ENCODE measurements at regions not wholly inside any gene's neighbourhood (a gene's known extent, or its start where the extent isn't known, plus 50 kb on each side); places are given as distances from the start of the nearest gene placed in this dataset.

DNA sequence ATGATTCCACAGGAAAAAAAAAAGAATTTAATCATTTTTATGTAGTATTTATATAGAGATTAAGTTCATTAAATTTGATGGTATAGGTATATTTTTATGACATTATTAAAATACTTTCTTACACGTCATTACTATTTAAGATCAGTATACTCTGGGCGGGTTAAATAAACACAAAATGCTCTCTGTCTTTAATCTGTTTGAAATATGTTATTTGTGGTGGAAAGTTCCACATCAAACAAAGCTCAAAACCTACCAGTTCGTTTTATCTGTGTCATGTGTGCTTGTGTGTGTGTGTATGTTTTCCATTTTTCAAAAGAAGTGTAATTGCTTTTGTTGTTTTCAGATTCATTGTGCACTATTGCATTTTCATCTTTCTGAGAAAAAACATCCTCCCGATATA lies 488.5 kb downstream of the ANKRD7 start (continued):
- TF ChIP-seq, protein P1, sequence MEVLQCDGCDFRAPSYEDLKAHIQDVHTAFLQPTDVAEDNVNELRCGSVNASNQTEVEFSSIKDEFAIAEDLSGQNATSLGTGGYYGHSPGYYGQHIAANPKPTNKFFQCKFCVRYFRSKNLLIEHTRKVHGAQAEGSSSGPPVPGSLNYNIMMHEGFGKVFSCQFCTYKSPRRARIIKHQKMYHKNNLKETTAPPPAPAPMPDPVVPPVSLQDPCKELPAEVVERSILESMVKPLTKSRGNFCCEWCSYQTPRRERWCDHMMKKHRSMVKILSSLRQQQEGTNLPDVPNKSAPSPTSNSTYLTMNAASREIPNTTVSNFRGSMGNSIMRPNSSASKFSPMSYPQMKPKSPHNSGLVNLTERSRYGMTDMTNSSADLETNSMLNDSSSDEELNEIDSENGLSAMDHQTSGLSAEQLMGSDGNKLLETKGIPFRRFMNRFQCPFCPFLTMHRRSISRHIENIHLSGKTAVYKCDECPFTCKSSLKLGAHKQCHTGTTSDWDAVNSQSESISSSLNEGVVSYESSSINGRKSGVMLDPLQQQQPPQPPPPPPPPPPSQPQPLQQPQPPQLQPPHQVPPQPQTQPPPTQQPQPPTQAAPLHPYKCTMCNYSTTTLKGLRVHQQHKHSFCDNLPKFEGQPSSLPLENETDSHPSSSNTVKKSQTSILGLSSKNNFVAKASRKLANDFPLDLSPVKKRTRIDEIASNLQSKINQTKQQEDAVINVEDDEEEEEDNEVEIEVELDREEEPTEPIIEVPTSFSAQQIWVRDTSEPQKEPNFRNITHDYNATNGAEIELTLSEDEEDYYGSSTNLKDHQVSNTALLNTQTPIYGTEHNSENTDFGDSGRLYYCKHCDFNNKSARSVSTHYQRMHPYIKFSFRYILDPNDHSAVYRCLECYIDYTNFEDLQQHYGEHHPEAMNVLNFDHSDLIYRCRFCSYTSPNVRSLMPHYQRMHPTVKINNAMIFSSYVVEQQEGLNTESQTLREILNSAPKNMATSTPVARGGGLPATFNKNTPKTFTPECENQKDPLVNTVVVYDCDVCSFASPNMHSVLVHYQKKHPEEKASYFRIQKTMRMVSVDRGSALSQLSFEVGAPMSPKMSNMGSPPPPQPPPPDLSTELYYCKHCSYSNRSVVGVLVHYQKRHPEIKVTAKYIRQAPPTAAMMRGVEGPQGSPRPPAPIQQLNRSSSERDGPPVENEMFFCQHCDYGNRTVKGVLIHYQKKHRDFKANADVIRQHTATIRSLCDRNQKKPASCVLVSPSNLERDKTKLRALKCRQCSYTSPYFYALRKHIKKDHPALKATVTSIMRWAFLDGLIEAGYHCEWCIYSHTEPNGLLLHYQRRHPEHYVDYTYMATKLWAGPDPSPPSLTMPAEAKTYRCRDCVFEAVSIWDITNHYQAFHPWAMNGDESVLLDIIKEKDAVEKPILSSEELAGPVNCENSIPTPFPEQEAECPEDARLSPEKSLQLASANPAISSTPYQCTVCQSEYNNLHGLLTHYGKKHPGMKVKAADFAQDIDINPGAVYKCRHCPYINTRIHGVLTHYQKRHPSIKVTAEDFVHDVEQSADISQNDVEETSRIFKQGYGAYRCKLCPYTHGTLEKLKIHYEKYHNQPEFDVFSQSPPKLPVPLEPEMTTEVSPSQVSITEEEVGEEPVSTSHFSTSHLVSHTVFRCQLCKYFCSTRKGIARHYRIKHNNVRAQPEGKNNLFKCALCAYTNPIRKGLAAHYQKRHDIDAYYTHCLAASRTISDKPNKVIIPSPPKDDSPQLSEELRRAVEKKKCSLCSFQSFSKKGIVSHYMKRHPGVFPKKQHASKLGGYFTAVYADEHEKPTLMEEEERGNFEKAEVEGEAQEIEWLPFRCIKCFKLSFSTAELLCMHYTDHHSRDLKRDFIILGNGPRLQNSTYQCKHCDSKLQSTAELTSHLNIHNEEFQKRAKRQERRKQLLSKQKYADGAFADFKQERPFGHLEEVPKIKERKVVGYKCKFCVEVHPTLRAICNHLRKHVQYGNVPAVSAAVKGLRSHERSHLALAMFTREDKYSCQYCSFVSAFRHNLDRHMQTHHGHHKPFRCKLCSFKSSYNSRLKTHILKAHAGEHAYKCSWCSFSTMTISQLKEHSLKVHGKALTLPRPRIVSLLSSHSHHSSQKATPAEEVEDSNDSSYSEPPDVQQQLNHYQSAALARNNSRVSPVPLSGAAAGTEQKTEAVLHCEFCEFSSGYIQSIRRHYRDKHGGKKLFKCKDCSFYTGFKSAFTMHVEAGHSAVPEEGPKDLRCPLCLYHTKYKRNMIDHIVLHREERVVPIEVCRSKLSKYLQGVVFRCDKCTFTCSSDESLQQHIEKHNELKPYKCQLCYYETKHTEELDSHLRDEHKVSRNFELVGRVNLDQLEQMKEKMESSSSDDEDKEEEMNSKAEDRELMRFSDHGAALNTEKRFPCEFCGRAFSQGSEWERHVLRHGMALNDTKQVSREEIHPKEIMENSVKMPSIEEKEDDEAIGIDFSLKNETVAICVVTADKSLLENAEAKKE (CRISPR knock-in tag; IDR thresholded peaks at IDR 0.05): no peak
- TF ChIP-seq, protein P2, sequence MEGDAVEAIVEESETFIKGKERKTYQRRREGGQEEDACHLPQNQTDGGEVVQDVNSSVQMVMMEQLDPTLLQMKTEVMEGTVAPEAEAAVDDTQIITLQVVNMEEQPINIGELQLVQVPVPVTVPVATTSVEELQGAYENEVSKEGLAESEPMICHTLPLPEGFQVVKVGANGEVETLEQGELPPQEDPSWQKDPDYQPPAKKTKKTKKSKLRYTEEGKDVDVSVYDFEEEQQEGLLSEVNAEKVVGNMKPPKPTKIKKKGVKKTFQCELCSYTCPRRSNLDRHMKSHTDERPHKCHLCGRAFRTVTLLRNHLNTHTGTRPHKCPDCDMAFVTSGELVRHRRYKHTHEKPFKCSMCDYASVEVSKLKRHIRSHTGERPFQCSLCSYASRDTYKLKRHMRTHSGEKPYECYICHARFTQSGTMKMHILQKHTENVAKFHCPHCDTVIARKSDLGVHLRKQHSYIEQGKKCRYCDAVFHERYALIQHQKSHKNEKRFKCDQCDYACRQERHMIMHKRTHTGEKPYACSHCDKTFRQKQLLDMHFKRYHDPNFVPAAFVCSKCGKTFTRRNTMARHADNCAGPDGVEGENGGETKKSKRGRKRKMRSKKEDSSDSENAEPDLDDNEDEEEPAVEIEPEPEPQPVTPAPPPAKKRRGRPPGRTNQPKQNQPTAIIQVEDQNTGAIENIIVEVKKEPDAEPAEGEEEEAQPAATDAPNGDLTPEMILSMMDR (conservative IDR thresholded peaks at IDR 0.05; ENCODE audit: low read depth in 2 of 2): no peak
- TF ChIP-seq, protein P3, sequence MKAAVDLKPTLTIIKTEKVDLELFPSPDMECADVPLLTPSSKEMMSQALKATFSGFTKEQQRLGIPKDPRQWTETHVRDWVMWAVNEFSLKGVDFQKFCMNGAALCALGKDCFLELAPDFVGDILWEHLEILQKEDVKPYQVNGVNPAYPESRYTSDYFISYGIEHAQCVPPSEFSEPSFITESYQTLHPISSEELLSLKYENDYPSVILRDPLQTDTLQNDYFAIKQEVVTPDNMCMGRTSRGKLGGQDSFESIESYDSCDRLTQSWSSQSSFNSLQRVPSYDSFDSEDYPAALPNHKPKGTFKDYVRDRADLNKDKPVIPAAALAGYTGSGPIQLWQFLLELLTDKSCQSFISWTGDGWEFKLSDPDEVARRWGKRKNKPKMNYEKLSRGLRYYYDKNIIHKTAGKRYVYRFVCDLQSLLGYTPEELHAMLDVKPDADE (IDR thresholded peaks at IDR 0.05): no peak
- no peak for TF ChIP-seq ZNF331 (CRISPR knock-in tag; IDR thresholded peaks at IDR 0.05; ENCODE audit: low read depth)

DNA sequence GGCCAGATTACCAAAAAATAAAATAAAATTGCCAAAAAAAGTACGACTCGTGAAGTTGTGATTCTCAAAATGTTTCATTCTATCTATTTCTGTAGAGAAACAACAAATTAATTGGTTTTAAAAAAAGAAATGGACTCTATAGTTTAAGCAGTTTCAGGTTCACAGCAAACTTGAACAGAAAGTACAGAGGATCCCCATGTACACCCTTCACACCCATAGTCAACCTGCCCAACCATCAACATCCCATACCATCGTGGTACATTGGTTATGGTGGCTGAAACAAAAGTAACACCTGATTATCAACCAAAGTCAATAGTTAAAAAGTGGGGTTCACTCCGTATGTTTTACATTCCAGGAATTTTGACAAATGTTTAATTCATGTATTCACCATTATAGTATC lies 496.1 kb downstream of the ANKRD7 start:
- Mint-ChIP-seq H3K4me3 (no peak overlapping the region), H3K9me3 (no peaks in the 10 kb centered on the region), H3K4me1 (no peaks in the 10 kb centered on the region), H3K36me3 (ENCODE audit: low read depth) (no peaks in the 10 kb centered on the region), H3K27me3 (ENCODE audit: insufficient read depth, low read depth, poor library complexity) (no peaks in the 10 kb centered on the region), H3K27ac (no peak overlapping the region)
- H3K36me3 ChIP-seq (ENCODE audit: insufficient read depth): no peaks in the 10 kb centered on the region
- no peaks in the 10 kb centered on the region for H4K20me1 ChIP-seq (replicated peaks; ENCODE audit: insufficient read depth)
- no peaks in the 10 kb centered on the region for H3K4me1 ChIP-seq (ENCODE audit: insufficient read depth)
- H2AFZ ChIP-seq: no peak overlapping the region
- no peaks in the 10 kb centered on the region for H3K79me2 ChIP-seq (replicated peaks; ENCODE audit: insufficient read depth)
- ATAC-seq (no peak), DNase-seq (ENCODE audit: low spot score) (no peak)
- no peaks in the 10 kb centered on the region for H3F3A ChIP-seq (replicated peaks; ENCODE audit: low read depth)
- H3K4me2 ChIP-seq: no peak overlapping the region
- no peak for TF ChIP-seq NANOG (IDR thresholded peaks at IDR 0.05; ENCODE audit: borderline replicate concordance)
- no peak for TF ChIP-seq EZH2phosphoT487 (IDR thresholded peaks at IDR 0.05; ENCODE audit: unreplicated experiment)
- no peak for TF ChIP-seq ZNF114 (CRISPR knock-in tag; IDR thresholded peaks at IDR 0.05)
- TF ChIP-seq, protein P2 (conservative IDR thresholded peaks at IDR 0.05; ENCODE audit: low read depth in 2 of 2): no peak
- H3K4me3 ChIP-seq: no peak overlapping the region
- H3K27me3 ChIP-seq (ENCODE audit: insufficient read depth): no peaks in the 10 kb centered on the region
- no peak overlapping the region for H3K27ac ChIP-seq (ENCODE audit: low read depth)
- H3K9me2 ChIP-seq (ENCODE audit: insufficient read depth): no peaks in the 10 kb centered on the region

Measured in GM23338 (cell line).